COLO668 (cell line): ENCODE measurements at regions not wholly inside any gene's neighbourhood (a gene's known extent, or its start where the extent isn't known, plus 50 kb on each side); places are given as distances from the start of the nearest gene placed in this dataset.

Source experiments
- DNase-seq: peaks from one replicate; lab custom pipeline; 2025; ENCODE audit not compliant: unreplicated experiment; lab: John Stamatoyannopoulos, UW

- no peak for DNase-seq
These were observed 317.7 kb upstream of the NOCT start for GRCh38 chr4:138697851-138698250.

GRCh38 chr4:138696771-138697170 lies 318.8 kb upstream of the NOCT start:
- DNase-seq, result no peak

GRCh38 chr4:138696058-138696457 lies 319.5 kb upstream of the NOCT start:
- DNase-seq, result no peak

- DNase-seq, result no peak
These were observed 322.1 kb upstream of the NOCT start for GRCh38 chr4:138693526-138693925.

- DNase-seq, result no peak
These were observed 323.2 kb upstream of the NOCT start for GRCh38 chr4:138692411-138692810.

GRCh38 chr4:138689593-138689992 lies 326.0 kb upstream of the NOCT start:
- no peak for DNase-seq

- no peak for DNase-seq
These were observed 326.4 kb upstream of the NOCT start for GRCh38 chr4:138689187-138689586.

GRCh38 chr4:138688408-138689085 lies 327.0 kb upstream of the NOCT start:
- DNase-seq, result no peak

- DNase-seq, result no peak
These were observed 329.3 kb upstream of the NOCT start for GRCh38 chr4:138686106-138686835.

- no peak for DNase-seq
These were observed 330.3 kb upstream of the NOCT start for GRCh38 chr4:138685316-138685715.

GRCh38 chr4:138680989-138681604 lies 334.5 kb upstream of the NOCT start:
- DNase-seq, result peak; percentile 80

GRCh38 chr4:138680256-138680655 lies 335.3 kb upstream of the NOCT start:
- DNase-seq, result no peak

GRCh38 chr4:138678985-138679746 lies 336.4 kb upstream of the NOCT start:
- DNase-seq, result no peak

GRCh38 chr4:138677748-138678147 lies 337.8 kb upstream of the NOCT start:
- DNase-seq, result no peak

- DNase-seq, result no peak
These were observed 338.4 kb upstream of the NOCT start for GRCh38 chr4:138677212-138677611.

- DNase-seq, result no peak
These were observed 339.9 kb upstream of the NOCT start for GRCh38 chr4:138675685-138676084.

- DNase-seq, result no peak
These were observed 341.4 kb upstream of the NOCT start for GRCh38 chr4:138674209-138674608.

GRCh38 chr4:138673053-138673452 lies 342.5 kb upstream of the NOCT start:
- no peak for DNase-seq

GRCh38 chr4:138672393-138672976 lies 343.1 kb upstream of the NOCT start:
- no peak for DNase-seq

GRCh38 chr4:138671606-138672084 lies 343.9 kb upstream of the NOCT start:
- no peak for DNase-seq

- DNase-seq, result no peak
These were observed 344.5 kb upstream of the NOCT start for GRCh38 chr4:138671106-138671505.
